Cardiac muscle cell (in vitro differentiated cells and primary cell): ENCODE measurements at regions not wholly inside any gene's neighbourhood (a gene's known extent, or its start where the extent isn't known, plus 50 kb on each side); places are given as distances from the start of the nearest gene placed in this dataset.

Experiments
- DNase-seq, 2 donors: peaks; one replicate each; pipeline versions ENCODE4 v3.0.0 to v3.0.0-alpha.2; 2010 to 2017; ENCODE audit warnings: low read depth in 1 of 2, low spot score in 1 of 2
- H3K27ac ChIP-seq: fragments of 200-600 bp; sonication (generic); 2 replicates; pipeline ENCODE4 v1.5.1; 2016
- H3K27me3 ChIP-seq: fragments of 200-600 bp; sonication (generic); 2 replicates; pipeline ENCODE4 v1.6.0; 2016; ENCODE audit warnings: control low read depth
- H3K36me3 ChIP-seq: fragments of 200-600 bp; sonication (generic); 2 replicates; pipeline ENCODE4 v1.5.1; 2016; ENCODE audit warnings: control low read depth
- H3K4me1 ChIP-seq: fragments of 200-600 bp; sonication (generic); 2 replicates; pipeline ENCODE4 v1.8.1; 2017; ENCODE audit warnings: low read depth, mild to moderate bottlenecking, mixed run types
- H3K4me3 ChIP-seq: fragments of 200-600 bp; sonication (generic); 2 replicates; pipeline ENCODE4 v1.5.1; 2016; ENCODE audit warnings: mild to moderate bottlenecking
- H3K9me3 ChIP-seq: fragments of 200-600 bp; sonication (generic); 2 replicates; pipeline ENCODE4 v1.5.1; 2017; ENCODE audit warnings: low read depth, mild to moderate bottlenecking, control low read depth
- TF ChIP-seq, protein P1 (sequence below): IDR thresholded peaks from 2 replicates; pipeline ENCODE4 v1.5.1; 2012; ENCODE audit warnings: low read depth, mild to moderate bottlenecking, low read length

DNA sequence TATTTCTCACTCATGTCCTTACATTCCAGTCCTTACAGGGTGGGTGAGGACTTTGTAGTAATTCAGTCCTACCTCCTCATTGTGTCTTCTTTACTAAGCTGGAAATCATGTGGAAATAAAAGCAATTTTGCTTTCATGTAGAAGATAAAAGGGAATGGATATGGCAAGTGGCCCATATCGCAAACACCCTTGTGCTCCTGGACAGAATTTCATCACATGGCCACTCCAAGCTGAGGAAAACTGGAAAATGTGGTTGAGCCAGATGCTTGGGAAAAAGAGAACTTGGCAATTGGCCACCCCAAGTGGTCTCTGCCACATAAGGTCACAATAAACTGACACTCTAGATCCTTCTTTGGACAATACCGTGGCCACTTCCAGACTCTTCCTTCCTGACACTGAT is 64.2 kb upstream of the IFNG-AS1 start:
- Histone ChIP-seq H3K4me3 (no peak overlapping the region), H3K27me3 (no peaks in the 10 kb centered on the region), H3K27ac (no peak overlapping the region), H3K9me3 (no peaks in the 10 kb centered on the region), H3K36me3 (no peaks in the 10 kb centered on the region), H3K4me1 (peaks cover 31% of the 10 kb centered on the region)
- TF ChIP-seq, protein P1, sequence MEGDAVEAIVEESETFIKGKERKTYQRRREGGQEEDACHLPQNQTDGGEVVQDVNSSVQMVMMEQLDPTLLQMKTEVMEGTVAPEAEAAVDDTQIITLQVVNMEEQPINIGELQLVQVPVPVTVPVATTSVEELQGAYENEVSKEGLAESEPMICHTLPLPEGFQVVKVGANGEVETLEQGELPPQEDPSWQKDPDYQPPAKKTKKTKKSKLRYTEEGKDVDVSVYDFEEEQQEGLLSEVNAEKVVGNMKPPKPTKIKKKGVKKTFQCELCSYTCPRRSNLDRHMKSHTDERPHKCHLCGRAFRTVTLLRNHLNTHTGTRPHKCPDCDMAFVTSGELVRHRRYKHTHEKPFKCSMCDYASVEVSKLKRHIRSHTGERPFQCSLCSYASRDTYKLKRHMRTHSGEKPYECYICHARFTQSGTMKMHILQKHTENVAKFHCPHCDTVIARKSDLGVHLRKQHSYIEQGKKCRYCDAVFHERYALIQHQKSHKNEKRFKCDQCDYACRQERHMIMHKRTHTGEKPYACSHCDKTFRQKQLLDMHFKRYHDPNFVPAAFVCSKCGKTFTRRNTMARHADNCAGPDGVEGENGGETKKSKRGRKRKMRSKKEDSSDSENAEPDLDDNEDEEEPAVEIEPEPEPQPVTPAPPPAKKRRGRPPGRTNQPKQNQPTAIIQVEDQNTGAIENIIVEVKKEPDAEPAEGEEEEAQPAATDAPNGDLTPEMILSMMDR: no peak
- no peak for DNase-seq

DNA sequence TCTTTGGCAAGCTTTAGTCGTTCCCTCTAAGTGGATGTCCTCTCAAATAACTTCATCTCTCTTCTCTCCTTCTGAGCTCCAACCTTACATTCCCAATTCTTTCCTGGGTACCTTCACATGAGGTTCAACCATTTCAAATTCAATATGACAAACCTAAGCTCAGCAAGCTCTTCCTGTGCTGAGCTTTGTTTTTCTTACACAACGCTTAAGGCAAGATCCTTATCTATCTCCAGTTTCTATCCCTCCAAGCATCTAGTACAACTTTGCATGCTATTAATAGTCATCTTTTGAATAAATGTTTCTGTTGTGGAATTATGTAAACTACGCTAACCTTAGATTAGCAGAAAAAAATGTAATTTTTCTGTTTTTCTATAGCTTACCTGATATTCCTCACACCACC is 63.7 kb upstream of the IFNG-AS1 start:
- Histone ChIP-seq H3K27ac (no peak overlapping the region), H3K4me3 (no peak overlapping the region), H3K9me3 (no peaks in the 10 kb centered on the region), H3K27me3 (no peaks in the 10 kb centered on the region), H3K4me1 (peaks cover 31% of the 10 kb centered on the region), H3K36me3 (no peaks in the 10 kb centered on the region)
- DNase-seq: no peak
- TF ChIP-seq, protein P1: no peak

DNA sequence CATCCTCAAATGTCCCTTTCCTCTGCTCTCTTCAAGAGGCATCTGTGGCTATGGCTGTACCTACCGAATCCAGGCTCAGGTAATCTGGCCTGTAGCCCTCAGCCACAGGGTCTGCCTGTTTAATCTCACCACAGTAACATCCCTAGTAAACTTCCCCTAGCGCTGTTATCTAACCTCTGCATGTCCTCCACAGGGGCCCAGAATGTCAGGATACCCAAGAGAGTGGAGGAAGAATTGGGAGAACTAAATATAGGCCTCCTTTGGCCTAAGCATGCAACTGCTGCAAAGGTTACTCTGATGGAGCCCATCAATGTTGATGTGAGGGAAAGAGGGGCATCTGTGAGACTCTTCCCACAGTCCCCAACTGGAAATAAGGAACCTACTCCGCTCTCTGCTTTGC is 63.2 kb upstream of the IFNG-AS1 start:
- H3K4me1 ChIP-seq: peaks cover 31% of the 10 kb centered on the region
- peak in 1 of 2 donors; percentile 37 for DNase-seq
- TF ChIP-seq, protein P1: no peak
- H3K4me3 ChIP-seq: no peak overlapping the region
- no peak overlapping the region for H3K27ac ChIP-seq
- H3K27me3 ChIP-seq: no peaks in the 10 kb centered on the region
- no peaks in the 10 kb centered on the region for H3K36me3 ChIP-seq
- no peaks in the 10 kb centered on the region for H3K9me3 ChIP-seq

DNA sequence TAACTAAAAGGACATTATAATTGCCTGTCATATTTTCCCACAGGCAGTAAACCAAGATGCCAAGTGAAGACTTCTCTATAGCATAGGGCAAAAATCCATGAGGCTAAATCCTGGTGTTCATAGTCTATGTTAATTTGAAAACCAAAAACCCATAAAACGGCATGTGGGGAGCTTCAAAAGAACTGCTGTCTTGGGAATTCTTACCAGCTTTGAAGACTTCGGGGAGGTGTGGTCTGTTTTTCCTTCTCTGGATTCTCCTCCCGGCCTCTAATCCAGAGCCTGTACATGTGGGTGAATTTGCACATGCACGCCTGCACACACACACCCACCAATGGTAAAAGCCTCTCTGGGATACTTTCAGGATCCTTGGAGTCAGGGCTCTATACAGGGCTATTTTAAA is 61.9 kb upstream of the IFNG-AS1 start:
- H3K36me3 ChIP-seq: no peaks in the 10 kb centered on the region
- H3K27me3 ChIP-seq: no peaks in the 10 kb centered on the region
- no peaks in the 10 kb centered on the region for H3K9me3 ChIP-seq
- no peak overlapping the region for H3K4me3 ChIP-seq
- H3K4me1 ChIP-seq: peaks cover 31% of the 10 kb centered on the region
- TF ChIP-seq, protein P1: no peak
- no peak overlapping the region for H3K27ac ChIP-seq
- DNase-seq: no peak

DNA sequence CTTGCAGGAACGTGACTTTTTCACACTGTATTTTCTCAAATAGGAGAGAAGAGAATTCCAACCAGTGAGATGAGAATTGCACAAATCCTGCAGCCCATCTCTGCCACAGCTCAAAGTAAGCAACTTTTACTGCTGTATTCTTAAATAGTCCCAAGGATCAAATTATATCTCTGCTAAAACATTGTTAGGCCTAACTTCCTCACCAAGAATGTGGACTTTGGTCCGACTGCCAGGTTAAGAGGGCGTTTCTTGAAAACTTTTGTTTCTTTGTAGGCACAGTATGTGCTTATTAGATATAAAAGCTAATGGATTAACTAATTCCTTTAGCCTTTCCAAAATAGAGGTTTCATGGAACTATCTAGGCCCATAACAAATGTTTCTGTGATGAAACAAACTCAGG is 61.4 kb upstream of the IFNG-AS1 start:
- Histone ChIP-seq H3K36me3 (no peaks in the 10 kb centered on the region), H3K27ac (no peak overlapping the region), H3K4me3 (no peak overlapping the region), H3K9me3 (no peaks in the 10 kb centered on the region), H3K27me3 (no peaks in the 10 kb centered on the region), H3K4me1 (peaks cover 31% of the 10 kb centered on the region)
- DNase-seq: no peak
- TF ChIP-seq, protein P1: no peak

DNA sequence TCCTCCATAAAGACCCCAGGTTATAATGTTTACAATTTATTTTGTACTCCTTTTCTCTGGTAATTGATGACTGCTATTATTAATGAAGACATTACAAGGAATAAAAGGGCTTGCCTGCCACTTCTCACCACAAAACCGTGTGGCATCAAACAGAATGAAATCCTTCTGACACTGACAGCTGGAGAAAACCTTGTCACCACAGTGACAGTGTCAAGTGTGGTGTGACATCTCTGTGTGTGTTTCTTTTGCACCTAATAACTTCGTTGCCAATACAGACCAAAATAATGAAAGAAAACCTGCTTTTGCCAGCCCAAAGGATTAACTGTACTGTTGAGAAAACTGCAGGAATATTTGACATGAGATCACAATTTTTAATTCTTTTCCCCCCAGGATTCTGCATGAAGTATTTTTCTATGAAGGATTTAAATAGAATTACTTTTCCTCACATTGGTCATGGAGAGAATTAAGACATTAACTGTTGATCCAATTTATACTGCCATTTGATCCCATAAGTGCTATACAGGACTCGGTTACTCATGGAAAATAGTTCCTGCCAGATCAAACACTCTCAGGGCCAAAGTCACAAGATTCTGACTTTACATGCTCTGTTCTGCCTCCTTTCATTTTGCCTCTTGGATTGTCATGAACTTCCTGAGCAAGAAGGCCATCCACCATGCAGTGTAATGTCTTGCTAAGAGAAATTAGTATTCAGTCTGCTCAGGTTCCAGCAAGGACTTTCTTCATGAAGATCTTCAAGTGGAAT is 60.4 kb upstream of the IFNG-AS1 start:
- Histone ChIP-seq H3K9me3 (no peaks in the 10 kb centered on the region), H3K4me3 (no peak overlapping the region), H3K36me3 (no peaks in the 10 kb centered on the region), H3K4me1 (peaks cover 31% of the 10 kb centered on the region), H3K27ac (peak overlapping the region; percentile 49), H3K27me3 (no peaks in the 10 kb centered on the region)
- TF ChIP-seq, protein P1: no peak
- DNase-seq: no peak
